Activated CD4-positive, alpha-beta T cell treated with anti-CD3 and anti-CD28 coated beads for 4 hours (primary cell): ENCODE measurements at regions not wholly inside any gene's neighbourhood (a gene's known extent, or its start where the extent isn't known, plus 50 kb on each side); places are given as distances from the start of the nearest gene placed in this dataset.

ENCODE experiments used
- DNase-seq, 2 donors: peaks; one replicate each; pipeline ENCODE4 v3.0.0-alpha.2; 2020

DNA sequence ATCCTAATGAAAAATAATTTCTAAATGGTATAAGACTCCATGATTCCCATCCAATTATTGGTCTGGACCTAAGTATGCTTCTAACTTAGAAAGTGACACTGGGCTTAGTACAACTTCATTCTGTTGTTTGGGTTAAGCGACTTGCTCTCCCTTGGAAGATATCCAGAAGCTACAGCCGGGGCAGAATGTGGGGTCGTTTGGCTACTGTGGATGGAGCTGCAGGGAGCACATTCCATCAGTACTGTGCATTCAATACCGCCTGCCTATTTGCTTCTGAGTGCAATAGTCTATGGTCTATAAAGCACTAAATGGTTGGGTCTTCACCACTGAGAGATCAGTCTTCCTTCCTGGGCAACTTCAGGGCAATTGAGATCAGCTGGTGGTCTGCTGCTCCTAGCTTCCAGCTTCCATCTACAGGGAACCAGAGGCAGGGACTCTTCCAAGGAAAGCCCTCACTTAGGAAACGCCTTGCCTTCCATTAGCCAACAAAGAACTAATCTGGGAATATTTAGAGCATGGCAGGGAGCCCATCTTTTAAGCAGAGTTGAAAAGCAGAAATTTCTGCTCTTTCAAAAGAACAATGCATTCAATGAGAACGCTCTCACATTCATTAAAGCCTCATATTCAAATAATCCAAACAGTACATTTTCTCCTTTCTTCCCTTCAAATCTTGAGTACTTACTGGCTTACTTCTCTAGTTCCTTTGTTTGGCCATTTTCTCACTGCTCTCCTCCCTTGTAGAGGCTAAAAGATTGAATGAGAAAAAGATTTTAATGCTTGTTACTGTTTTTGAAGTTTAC lies 1049.9 kb upstream of the TENM3 start:
- DNase-seq: no peak

DNA sequence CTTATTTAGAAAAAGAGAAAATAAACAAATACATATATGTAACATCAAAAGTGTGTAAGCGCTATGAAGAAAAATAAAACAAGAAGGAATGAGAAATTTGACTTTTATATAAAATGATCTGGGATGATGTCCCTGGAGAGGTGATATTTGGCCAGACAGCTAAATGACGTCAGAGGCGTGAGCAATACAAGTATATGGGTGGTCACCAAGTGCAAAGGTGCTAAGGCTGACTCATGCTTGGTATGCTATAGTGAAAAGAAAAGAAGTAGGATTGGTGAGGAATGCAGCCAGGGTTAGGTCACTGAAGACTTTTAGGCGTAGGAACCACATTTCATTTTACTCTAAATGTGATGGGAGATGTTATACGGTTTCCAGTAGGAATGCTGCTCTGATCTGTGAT lies 1049.1 kb upstream of the TENM3 start:
- DNase-seq: no peak

DNA sequence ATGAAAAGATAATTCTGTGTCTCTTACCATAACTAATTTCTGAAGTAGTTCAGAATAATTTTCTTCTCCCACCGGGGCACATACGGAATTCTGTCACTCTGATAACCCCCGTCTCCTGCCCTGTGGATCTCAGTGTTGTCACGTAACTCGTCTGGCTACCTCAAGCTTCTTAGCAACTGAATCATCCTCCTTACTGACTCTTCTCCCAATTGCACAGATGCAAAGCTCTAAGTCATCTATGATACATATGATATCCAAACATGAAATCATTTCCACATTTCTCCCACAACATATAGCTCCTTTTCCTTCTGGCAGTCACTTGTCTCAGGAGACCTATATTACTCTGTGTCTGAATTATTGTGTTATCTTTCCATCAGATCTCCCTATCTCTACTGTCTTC lies 1043.1 kb upstream of the TENM3 start:
- DNase-seq: no peak

DNA sequence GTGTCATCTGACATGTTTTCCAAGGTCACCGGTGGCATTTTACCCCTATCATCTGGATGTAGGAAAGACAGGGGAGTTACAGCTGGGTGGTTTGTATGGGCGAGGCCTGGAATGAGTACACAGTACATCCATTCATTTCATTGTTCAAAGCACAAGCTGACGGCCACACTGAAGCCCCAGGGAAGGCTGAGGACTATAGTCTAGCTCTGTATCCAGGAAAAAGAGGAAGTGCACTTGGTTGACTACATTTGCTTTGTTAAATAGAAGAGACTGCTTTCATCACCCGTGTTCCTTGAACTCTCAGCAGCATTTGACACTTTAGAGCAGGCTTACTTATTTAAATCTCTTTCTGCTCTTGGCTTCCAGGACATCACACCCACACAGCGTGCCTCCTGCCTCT lies 1041.0 kb upstream of the TENM3 start:
- DNase-seq: no peak

DNA sequence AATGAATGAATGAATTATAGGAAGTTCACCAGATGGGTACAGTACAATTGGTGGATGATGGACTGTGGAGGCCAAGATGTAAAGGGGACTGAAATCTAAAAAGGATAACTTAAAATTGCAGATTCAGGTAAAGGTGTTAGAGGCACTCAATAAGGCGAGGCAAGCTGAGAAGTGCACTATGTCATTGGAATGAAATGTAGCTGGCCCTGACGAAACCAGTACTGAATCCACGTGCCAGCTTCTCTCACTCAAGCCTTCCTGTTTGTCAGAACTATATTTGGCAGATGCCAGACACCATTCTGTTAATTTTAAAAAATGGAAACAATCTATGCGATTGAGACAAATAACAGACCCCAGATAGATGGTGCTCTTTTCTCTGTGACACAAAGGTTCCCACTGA lies 1039.1 kb upstream of the TENM3 start:
- DNase-seq: no peak

DNA sequence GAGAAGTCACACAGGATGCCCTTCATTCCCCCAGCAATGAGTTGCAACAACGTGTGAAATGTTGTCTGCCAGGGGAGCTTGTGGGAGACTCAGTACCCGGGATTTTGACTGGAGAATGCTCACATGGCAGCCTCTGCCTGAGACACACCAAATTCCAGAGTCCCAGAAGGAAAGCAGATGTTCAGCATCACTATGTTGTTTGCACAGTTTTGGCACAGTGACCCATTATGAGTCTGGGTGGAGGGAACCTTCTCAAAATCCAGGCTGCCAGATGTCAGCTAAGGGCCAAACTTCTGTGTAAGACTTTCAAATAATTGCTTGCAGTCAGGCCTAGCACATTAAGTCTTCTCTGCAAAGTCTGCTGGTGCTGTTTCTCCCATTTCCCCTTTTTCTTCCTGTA lies 1029.7 kb upstream of the TENM3 start:
- no peak for DNase-seq

DNA sequence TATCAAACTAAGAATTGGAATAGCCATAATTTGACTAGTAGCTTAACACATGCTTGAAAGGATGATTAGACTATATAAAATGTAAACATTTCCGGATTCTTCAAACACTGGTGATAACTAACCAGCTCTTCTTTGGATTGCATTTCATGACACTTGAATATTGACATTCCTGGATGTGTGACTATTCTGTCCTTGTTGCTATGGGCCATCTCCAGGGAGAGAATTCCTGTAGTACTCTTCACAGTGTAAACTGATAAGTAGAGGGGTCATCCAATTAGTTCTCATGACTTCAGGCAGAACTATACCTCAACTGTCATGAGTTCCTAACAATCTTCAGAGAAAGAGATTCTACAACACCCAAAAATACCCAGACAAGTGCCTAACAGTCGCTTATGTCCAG lies 1026.7 kb upstream of the TENM3 start:
- no peak for DNase-seq

DNA sequence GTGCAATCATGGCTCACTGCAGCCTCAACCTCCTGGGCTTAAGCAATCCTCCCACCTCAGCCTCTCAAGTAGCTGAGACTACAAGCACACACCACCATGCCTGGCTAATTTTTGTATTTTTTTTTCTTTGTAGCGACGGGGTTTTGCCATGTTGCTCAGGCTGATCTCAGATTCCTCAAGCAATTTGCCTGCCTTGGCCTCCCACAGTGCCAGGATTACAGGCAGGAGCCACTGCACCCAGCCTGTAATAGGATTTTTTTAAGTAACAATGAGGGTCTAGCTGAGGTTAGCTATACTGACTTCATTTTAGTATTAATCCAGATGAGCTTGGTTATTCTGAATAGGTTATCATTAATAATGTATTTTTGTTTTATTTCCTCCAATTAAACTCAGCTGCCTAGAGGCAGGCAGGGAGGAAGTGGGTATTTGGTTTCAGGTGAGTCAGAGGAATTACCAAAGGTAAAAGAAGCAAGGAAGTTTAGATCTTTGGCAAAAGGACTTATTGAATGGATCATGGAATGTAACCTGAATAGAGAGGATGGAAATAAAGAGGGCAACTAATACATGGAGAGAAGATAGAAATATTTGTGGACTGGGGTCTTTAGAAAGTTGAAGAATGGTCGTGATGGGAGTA lies 1023.3 kb upstream of the TENM3 start:
- no peak for DNase-seq

DNA sequence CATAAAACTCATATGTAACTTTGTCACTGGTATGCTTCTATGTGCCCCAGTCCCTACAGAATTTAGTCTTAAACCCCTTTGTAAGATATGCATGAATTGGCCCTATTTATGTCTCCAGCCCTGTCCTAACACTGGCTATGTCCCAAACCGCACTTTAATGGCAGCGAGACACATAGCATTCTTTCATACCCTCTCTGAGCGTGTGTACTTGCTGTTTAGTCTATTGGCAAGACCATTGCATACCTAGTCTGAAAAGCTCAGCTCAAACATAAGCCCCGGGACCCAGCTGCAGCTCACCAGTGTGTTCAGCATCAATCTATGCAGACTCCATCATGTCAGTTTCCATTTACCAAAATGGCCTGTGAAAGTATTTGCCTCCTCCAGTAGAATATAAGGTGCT lies 1018.4 kb upstream of the TENM3 start:
- DNase-seq: no peak

DNA sequence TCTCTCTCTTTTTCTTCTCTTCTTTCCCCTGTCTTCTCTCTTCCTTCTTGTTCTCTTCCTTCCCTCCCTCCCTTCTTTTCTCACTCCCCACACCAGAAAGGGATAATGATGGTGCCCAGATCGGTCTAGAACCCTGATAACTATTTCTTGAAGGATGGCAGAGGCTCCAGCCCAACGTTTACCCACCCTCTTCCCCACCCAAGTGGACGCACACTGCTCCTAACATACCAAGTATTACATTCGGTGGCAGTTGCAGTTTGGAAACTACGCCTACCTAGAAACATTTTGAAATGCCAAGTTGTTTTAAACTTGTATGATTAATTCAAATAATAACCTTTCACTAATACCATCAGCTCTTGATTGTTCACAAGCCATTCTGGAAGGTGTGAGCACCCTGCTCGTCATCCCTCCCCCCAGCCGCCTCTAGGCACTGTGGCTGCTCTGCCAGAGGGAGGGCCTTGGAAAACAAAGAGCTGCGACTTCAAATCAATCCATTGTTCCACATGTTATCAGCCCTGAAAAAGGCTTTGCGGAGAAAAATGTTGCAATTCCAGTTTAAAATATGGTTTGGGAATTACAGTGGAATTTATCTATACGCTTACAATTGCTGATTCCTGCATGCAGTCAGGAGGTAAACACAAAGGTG lies 1017.5 kb upstream of the TENM3 start:
- DNase-seq: no peak

DNA sequence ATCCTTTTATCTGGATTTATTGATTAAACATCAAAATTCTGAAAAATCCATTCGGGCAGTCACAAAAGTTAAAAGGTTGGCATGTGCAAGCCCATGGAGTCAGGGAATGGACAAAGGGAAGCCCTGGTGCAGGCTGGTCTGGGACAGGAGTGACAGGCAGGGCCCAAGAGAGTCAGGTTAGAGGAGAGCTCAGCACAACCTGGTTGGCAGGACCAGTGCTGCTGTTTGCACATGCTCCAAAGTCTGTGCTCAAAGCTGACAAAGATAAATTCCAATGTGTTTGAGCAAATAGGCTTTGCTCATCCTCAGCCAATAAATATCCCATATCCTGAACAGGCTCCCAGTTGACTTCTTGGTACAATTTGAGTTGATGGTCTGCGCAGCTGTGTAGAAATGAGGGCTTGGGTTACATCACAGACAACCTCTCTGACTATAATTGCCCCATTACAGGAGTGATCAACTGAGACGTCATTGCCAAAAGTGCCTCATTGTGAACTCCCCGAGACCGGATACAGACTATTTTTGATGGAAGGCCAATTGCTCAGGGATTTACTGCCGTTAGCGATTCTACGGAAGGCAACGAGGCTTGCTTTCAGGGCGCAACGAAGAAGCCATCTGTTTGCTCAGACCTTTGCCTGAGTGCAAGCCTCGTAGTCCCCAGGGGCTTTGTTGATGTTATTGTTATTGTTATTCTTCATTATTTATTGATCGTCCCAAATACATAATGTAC lies 1008.1 kb upstream of the TENM3 start:
- DNase-seq: no peak

DNA sequence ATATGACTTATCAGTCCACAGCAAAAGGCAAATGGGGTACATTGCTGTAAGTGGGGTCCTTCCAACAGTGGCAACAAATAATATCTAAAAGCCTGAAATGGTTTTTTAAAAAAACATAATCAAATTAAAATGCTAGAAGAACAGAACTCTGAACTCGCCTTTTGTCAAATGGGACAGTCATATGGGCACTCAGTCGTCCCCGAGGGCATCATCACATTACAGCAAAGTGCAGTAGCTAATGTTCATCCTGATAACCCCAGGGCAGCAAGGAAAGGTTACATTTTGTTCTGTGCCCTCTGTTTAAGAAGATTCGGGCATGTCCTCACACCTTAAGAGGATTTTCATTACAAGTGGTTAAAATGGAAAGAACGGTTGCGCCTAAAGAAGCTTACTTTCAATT lies 997.9 kb upstream of the TENM3 start:
- no peak for DNase-seq

DNA sequence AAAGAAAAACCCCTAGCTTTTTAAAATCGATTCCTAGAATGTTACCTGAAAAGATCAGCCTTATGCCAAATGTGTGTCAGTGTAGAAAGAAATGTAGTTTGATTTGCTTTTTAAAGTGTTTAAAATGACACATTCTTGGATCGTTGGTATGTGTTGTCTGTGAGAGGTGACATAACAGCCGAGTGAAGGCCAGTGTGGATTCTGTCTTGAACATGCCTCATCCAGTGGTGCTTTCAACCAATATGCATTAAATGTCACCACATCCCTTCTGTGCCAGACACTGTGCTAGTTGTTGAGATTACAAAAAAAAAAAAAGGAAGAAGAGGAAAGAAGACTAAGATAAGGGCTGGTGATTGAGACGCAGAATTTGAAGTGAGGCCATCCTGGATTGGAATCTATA lies 994.2 kb upstream of the TENM3 start:
- no peak for DNase-seq

DNA sequence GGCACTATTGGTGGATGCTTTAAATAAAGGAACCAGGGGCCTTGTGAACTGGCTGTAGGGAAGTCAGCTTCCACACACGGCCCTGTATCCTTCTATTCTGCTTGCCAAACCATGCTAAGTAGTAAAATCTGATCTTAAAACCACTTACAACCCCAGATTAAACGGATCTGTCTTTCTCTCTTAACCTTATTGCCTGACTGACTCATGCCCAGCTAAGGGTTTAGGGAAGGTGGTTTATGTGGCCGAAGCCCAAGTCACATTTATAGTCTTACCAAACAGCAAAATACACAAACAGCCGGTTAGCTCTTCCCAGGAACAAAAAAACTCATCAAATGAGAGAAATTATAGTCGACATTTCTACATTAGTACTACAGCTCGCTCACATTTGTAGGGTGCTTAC lies 988.4 kb upstream of the TENM3 start:
- no peak for DNase-seq

DNA sequence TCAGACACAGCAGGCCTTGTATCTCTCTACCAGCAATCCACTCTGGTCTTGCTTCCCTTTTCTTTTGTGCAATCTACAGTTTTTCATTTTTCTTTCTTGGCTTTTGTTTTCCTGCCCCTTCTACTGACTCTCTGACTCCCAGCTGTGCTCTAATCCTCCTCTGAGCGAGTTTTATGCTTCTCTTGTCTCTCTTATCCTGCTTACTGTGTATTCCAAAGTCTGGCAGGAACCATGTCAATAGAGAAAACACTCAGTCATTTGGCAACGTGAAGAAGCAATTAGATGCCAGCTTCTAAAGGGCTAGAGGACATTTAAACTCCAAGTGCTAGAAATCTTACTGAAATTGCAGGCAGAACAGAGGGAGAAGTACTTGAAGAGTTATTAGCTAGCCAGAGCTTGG lies 984.6 kb upstream of the TENM3 start:
- no peak for DNase-seq

DNA sequence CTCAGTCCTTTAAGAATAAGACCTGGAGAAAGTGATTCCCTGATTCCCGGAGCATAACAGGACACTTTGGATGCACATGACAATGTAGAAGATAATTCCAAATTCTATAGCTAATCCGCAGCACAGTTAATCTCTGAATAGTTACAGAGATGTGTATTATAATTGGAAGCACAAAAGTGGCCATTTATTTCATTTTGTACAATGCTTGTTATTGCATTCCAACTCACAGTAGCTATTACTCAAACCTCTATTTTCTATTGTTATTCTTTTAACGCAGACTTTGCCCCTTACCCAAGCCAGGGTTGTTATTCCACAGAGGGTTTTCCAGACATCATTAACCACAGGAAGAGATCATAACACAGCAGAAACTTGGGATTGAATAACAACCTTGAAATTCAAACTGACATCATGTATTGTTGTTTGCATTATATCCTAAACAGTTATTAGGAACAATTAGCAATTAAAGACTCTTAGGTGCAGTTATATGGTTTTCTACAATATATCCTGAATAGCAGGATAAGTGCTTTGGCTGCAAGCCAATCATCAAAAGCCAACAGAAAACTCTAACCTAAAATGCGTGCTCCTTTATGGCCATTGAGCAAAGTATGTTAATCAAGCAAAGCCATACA lies 984.0 kb upstream of the TENM3 start:
- DNase-seq: no peak

DNA sequence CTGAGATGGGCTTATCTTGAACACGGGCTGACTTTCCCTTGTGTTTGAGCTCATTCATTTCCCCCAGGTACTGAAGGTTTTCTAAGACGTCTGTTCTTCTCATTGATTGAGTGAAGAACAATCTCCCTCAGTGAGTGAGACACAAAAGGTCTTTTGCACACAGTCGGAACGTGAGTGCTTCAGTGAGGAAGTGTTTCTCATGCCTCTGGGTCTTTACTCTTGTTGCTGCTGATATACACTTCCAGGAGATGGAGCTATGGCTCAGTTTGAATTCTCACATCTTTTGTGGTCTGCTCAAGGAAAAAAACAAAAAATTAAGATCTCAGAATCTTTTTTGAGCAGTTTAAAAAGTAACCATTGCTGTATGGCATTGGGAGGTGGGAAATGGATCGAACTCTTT lies 981.9 kb upstream of the TENM3 start:
- DNase-seq: no peak

DNA sequence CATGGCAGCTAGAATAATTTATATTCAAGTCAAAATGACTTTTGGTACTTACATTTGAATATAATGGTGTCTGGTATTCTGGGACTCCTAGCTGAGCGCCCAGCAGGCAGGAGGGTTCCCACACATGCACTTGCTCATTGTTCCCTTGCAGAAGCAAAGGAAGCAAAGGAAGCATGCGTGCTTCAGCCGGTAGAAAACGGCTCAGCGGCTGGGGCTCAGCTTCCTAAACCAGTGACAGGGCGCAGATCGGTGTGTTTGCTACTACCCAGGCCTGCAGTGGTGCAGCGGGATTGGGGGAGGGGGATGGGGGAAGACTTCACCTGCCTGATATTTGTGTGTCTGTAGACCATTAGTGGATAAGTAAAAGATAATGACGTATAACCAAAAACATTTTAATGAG lies 978.3 kb upstream of the TENM3 start:
- no peak for DNase-seq

DNA sequence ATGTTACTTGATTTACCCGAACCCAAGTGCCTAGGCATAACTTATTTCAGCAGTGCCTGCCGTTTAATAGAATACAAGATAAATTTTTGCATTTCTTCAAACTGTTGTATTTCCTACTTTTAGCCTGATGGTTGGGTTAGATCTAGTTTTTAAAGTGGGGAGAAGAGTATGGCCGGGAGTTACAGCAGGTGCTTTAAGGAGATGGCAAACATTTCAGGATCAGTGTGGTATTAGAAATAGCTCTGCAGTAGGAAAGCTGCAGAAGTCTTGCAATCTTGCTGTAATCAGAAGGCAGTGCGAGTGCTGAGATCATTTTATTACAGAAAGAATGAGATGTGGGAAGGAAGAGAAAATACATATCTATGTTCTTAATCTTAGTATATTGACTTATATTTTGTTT lies 977.8 kb upstream of the TENM3 start:
- DNase-seq: no peak

DNA sequence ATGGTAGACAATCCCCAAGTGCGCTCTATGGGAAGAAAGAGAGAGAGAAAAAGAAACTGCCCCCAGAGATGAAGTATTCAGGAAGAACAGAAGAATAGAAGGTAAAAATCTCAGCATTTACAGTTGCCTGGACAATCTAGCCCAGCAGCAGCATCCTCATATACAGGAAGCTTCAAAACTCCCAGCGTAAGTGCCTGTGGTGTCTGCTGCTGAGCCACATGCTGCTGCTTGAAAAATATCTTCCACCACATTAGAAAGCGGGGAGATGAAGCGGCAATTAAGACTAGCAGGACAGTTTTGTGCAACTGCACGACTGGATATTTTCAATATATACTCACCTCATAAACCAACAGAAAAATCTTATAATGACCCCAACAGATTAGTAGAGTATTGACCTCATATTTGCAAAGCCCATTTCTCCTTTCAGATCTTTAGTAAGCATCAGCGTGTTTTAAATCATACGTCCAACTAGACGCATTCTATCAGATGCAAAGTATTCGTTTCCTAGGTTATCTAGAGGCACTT lies 972.0 kb upstream of the TENM3 start:
- no peak for DNase-seq

DNA sequence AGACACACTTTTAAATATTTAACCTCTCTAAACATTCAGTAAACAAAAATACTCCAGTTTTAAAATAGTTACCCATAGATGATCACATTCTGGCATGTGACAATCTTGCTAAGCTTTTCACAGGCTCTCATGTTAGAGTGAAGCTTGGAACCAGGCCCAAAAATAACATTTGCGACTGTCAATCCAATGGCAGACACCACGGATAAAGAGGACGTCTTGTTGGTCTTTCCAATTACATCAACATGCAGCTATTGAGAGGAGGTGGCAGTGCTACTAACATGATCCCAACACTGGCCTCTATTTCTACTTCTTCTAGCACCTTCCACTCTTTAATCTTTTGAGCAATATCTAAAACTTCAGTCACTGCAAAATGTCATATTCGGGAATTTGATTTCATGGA lies 970.8 kb upstream of the TENM3 start:
- DNase-seq: no peak

DNA sequence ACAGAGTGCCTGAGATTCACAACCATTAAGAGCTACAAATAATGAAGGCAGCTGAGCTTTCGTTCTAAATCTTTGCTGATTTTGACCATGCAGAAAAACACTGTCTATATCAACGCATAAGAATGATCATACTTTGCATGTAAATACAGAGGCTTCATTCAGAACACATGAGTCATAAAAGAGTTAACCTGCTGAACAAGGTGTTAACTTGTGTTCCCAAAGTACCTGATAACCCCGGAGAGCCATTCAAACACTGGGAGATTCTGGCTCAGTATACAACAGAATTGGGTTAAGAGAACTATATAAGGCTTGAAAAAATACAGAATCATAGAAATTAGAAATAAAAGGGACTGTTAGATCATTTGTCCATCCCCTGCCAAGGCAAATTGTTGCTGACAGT lies 964.3 kb upstream of the TENM3 start:
- no peak for DNase-seq

DNA sequence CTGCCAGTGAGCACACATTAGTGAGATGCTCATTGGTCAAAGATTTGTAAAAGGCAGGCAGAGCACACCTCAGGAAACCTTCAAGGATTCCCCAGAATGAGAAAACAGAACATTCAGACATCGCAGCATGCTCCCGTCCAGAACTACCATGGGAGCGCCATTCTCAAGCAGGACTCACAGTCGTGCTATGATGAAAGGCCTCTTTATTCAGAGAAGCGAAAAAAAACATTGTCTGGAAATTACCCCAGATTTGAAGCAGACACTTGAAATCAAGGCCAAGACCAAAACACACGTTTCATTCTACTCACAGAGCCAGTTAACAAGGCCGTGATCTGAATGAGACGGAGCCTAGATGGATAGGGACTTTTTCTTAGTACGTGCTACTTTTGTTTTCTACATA lies 961.8 kb upstream of the TENM3 start:
- DNase-seq: no peak
